HG03039 (cell line): ENCODE measurements at regions not wholly inside any gene's neighbourhood (a gene's known extent, or its start where the extent isn't known, plus 50 kb on each side); places are given as distances from the start of the nearest gene placed in this dataset.

ENCODE experiments used
- ATAC-seq: cut with Tn5 transposase; IDR thresholded peaks from one replicate; pipeline ENCODE4 v1.9.1; 2021; ENCODE audit warnings: mild to moderate bottlenecking, moderate library complexity; ENCODE audit not compliant: unreplicated experiment

DNA sequence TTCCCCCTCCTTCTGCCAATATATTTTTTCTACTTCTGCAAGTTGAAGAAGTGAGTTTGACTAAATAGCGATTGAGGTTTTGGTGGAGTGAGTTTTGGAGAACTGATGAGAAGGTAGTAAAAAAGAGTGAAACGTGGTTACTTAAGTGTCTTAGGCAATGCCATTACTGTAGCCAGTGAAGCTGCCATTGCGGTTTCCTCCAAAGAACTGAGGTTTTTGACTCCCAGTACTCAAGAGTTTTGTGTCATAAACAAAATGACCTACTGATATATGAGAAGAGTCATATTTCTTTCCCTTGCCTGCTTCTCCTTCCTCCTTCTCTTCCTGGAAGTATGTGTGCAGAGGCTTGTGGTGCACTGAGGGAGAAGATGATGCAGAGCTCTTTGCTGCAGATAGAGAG, 554.5 kb upstream of the MAP3K7 start:
- ATAC-seq: no peak

DNA sequence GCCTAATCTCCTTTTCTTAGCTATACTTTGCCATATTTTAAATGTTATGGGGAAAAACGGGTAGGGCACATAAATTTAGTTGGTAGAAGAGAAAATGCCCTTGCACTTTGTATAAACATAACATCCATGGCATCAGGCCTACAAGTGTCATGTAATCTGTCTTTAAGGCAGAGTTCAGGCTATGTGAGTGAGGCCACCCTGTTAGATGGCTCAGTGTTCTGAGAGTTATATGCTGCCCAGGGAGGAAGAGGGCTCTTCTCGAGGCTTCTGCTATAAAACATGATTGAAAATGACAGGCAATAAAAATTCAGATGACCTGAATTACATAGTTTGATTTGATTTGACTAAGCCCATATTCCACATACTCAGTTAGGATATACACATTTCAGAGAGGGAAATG, 553.6 kb upstream of the MAP3K7 start:
- no peak for ATAC-seq

DNA sequence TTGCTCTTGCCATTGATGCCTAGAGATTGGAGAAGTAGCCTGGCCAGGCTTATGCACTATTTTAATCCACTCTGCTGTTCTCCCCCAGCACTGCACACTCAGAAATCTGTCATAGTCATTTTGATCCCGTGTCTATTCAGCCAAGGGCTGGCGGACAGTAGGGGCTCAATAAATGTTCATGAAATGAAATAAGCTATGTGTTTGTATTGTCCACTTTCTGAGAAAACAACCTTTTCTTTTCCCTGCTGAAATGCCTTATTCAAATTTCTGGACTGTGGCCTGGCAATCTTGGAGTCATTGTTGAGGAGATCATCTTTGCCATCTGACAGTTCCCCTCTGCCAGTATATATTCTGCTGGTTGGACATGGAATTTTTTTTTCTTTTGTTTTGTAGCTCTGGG, 550.4 kb upstream of the MAP3K7 start:
- no peak for ATAC-seq

DNA sequence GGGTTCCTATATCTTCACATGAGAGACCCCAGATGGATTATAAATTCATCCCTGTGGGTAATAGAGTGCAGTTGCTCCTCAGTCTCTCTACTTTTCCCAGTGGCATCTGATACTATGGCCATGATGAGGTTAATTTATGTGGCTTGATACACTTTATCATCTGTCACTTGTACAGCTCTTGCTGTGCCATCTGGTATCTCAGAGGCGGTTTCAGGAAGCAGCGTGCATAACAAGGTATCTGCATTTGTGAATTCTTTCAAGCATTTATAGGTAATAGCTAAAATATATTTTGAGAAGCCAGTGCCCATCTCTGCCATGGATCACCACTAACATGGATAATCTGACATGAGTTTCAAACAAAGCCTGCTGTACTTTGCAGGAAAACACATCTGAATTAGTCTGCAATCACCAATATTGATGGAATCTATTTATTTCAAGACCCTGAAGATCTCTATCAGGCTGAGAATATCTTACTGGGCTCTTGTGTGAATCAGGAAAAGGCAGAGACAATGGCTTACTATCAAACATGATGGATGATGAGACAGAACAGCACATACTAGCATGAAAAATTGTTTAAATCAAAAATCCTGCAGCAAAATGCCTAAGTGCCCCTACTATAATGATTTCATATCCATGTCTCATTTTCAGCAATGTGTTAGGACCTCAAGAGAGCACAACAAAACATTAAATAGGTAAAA, 548.7 kb upstream of the MAP3K7 start:
- ATAC-seq: no peak

DNA sequence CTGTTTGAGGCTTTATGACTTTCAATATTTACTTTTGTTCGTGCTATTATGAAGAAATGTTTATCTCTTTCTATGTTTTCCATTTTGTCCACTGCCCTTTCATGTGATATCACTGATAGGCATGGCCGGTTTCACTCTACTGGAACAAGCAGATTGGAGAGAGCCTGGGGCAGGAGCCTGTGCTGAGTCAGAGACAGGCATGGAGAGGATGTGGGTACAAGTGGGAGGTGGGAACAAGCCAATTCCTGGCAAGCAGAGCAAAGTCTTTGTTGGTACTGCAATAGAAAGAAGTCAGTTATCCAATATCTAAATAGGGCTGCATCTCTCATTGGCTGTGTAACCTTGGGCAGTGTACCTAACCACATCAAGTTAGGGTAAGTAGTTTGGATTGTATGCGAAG, 545.6 kb upstream of the MAP3K7 start:
- no peak for ATAC-seq

DNA sequence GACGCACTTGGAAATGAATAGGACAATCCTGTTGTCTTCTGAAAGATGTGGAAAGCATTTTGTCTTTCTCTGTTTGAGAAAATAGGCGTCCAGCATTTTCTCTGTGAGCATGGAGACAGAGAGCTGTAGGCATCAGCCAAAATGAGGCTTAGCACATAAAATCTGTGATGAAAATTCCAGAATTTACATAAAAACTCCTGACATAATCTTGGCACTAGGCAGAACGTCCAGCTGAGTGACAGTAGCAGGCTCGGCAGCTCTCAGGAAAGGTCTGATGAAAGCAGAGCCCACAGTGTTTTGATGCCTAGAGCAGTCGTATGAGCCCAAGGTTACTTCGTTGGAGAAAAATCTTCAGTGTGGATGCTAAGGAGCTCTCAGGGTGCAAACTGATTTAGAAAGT, 543.3 kb upstream of the MAP3K7 start:
- ATAC-seq: no peak

DNA sequence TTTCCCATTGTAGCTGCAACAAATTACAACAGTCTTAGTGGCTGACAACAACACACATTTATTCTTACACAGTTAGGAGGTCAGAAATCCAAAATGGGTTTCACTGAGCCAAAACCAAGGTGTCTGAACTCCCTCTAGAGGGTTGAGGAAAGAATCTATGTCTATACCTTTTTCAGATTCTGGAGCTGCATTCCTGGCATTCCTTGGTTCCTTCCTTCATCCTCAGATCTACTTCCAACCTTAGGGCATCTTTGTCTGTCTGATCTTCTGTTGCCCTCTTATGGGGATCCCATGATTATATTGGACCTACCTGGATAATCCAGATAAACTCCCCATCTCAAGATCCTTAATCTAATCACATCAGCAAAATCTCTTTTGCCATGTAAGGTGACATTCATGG, 540.9 kb upstream of the MAP3K7 start:
- ATAC-seq: no peak

DNA sequence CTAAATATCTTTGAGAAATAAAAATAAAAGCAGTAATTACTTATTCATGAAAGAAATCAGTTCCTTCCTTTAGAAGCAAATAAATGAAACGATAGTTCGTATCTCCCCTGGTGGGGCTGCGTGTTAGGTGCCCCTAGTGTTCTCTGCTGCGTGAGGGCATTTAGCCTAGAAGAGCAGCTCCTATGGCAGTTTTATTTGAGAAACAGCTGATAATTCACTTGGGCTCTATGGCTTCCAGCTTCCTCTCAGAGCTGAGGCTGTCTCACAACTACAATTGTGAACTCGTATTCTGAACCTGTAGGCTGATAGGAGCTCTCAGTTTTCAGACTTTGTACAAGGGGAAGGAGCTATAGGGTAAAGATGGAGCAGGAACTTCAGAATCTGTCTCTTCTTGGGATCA, 540.0 kb upstream of the MAP3K7 start:
- ATAC-seq: no peak

DNA sequence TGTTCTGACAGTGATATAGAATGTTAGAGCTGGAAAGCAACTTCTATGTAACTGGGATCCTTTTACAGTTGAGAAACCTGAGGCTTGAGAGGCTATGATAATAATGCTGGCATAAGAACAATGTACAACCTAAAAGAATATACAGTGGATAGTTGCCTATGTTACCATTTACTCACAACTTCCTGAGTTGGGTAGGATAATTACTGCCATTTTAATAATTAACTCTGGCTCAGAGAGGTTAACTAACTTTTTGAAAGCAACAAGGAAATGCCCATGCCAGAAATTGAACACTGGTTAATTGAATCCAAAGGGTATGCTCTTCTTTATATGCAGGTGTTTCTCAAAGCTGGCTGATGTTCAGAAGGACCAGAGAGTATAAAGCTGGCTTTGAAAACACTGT, 530.7 kb upstream of the MAP3K7 start:
- no peak for ATAC-seq

DNA sequence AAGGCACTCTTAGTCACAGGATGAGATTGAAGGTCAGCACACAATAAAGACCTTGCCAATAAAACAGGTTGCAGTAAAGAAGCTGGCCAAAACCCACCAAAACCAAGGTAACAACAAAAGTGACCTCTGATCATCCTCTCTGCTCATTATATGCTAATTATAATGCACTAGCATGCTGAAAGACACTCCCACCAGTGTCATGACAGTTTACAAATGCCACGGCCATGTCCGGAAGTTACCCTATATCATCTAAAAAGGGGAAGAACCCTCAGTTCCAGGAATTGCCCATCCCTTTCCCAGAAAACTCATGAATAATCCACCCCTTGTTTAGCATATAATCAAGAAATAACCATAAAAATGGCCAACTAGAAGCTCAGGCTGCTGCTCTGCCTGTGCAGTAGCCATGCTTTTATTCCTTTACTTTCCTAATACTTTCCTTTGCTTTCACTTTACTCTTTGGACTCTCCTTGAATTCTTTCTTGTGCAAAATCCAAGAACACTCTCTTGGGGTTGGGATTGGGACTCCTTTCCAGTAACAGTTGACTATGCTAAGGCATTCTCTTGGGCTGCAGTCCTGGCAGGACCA, 527.3 kb upstream of the MAP3K7 start:
- ATAC-seq: no peak

DNA sequence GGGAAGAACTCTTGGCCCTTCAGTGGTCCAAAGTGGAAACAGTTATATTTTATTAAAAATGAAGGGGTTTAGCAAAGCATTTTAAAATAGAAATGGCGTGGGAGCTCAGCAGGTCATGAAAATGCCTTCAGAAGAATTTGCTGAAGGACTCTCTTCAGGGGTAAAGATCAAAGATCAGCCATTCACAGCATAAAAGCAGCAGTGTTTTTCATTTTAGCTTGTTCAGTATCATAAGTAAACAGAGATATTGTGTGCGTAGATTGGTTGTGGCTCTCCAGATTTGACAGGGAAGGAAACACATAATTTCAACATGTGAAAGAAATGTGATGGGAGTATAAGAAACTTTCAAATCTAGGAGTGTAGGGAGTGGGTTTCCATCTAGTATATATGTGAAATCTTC, 519.2 kb upstream of the MAP3K7 start:
- no peak for ATAC-seq

DNA sequence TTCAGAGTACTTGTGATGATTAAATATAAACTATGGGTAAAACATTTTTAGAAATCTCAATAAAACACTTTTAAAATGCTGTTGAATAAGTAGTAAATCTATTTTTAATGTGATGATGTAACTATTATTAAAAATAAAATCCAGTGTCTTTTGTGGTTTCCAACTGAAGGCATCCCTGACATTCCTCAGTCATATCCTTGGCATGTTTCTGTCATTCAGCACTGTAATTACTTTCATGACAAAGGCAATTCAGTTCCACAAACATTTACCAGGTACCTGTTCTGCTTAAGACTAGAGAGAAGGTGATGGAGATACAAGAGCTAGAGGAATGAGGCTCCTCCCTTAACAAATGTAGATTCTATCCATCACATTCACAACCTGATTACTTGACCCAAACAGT, 518.7 kb upstream of the MAP3K7 start:
- no peak for ATAC-seq

DNA sequence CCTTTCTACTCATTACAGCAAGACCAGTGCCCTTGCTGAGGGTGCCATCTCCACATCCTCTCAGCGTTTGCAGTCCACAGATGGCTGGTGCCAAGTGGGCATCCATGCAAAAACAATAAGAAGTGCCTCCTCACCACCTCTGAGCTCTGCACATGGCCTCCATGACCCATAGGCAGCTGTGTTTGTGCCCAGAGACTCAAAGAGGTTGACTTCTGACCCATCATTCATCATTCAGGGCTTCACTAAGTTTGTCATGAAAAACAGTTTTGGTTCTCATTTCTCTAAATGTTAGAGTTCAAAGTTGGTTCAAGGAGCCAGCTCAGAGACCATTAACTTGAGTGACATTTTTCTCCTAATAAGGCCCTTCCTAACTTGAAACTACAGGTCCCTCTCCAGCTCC, 512.6 kb upstream of the MAP3K7 start:
- ATAC-seq: no peak

DNA sequence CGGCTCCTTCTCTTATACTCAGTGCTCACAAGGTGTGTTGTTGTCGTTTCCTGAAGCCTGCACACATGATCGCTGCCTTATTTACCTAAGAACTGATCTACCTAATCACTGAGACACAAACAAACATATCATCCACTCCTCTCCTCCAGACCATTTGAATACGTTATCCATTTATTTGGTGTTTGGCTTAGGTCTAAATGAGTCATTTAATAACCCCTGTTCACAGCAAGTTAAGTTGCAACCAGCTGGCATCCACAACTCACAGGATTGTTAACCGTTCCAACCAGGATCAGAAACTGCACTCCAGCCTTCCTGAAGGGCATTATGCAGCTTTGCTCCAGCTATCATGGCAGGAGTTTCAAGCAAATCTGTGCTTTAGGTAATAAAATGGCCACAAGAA, 511.1 kb upstream of the MAP3K7 start:
- no peak for ATAC-seq

DNA sequence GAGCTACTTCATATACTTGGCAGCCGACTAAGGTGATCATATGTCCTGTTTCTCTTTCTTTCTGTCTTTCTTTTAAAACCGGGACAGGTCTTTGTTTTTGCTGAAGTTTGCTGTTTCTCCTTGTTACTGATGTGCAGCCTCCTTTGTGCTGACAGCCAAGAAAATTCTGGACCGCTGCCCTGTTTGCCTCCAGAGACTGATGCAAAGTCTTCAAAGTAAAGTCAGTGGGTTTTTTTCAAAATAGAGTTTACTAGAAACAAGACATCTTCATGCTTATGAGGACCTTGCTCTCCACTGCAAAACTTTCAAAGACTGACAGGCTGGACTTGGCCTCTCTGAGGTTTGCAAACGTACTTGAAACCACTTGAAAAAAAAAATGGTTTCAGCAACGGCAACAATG, 510.5 kb upstream of the MAP3K7 start:
- no peak for ATAC-seq

DNA sequence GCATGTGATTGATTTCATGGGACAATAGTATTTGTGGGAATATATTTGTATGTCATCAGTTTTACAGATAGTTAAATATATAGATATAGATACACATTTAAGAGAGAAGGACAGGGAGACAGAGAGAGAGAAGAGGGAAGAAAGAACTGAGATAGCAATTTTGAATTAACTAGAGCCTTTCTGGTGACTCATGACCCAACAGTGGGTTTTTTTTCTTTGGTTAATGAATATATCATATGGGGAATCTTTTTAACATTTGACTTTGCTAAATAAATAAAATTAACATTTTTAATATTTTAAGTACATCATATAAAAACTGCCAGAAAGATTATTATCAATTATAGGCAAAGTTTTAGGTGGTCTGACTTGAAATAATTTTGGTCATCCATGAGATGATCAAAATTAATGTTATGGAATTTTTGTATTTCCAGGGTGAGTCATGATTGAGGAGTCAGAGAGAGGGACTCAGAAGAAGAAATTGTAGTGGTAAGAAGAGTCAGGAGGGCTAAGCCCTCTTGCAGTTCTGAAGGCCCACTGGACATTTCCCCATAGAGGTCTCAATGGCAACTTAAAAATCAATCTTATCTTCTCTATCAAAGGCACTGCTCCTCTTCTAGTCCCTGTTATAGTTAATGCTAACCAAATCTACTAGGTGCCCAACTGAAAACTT, 508.1 kb upstream of the MAP3K7 start:
- no peak for ATAC-seq

DNA sequence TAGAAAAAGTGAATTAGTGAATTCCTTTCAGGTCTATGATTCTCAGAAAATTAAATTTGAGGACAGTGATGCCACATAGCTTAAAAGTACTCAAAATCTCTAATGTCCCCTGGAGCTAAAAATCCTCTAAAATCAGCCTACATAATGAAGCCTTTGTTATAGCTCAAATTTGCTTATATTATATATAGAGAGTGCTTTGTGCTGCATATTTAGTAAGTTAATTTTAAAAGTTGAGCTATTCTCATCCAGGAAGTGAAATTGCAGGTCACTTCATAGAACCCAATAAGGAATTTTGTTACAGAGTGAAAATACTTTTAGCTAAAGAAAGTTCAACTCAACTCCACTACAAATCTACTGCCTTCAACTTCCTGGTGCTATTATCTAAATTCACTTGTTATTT, 507.5 kb upstream of the MAP3K7 start:
- ATAC-seq: no peak

DNA sequence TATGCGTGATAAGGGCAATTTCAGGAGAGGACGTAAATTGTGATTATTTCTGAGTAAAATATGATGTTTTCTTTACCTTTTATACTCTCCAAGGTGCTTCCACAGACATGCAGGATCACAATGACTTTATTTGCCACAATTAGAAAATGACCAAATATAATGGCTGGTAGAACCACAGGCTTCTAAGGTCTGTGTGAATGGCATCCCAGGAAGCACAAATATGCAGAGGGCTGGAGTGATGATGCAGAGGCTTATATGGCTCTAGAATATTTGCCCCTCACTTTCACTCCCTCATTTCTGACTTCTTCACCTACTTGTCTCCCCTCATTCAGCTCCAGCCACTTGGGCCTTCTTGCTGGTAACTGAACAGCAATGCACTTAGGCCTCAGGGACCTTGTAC, 502.1 kb upstream of the MAP3K7 start:
- ATAC-seq: no peak

DNA sequence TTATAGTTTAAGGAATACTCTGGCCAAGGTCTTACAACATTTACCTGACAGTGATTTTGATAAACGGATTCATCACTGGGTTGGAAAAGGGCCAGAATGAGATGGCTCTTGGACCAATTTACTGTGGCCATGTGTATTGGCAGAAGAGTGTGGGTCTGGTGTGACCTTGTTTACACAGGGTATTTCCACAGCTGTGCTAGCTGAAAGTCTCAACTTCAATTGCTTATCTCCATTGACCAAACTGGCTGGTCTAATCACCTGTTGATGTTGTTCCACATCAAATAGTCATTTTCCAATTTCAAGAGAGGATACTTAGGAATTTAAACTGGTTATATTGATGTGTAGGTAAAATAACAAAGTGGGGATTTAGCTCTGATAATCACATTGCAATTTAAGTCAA, 501.6 kb upstream of the MAP3K7 start:
- no peak for ATAC-seq

DNA sequence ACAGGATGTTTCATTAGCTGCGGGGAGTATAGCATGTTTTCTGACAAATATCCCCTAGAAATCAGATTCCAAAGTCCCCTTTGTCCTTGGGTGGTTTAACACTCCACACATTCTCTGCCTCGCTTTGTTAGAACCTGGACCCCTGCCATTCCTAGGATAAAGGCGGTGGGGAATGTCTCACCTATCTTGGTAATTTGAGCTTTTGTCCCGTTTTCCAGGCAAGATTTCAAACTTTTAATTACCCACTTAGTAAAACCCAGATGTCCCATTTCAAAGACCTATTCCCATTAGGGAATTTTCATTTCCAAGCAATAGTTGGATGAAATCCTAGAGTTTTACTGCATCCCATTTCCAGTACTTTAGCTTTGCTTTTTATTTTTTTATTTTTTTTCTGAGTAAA, 501.0 kb upstream of the MAP3K7 start:
- ATAC-seq: no peak

DNA sequence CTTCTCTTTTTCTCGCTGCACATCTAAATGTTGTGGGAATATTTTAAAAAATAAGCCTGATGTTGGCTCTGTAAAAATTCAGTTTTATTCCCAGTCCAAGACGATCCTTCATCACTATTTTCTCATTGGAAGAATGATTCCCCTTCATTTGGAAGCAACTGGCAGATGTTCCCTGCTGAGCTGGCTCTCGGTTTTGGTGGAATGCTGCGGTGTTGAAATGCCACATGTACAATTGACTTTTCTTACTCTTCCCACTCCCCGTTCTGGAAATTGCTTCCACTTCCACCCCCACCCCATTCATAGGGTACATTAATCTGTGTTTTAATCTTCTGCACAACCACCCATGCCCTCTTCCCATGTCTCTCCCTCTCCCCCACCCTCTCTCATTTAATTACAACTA, 496.3 kb upstream of the MAP3K7 start:
- ATAC-seq: no peak

DNA sequence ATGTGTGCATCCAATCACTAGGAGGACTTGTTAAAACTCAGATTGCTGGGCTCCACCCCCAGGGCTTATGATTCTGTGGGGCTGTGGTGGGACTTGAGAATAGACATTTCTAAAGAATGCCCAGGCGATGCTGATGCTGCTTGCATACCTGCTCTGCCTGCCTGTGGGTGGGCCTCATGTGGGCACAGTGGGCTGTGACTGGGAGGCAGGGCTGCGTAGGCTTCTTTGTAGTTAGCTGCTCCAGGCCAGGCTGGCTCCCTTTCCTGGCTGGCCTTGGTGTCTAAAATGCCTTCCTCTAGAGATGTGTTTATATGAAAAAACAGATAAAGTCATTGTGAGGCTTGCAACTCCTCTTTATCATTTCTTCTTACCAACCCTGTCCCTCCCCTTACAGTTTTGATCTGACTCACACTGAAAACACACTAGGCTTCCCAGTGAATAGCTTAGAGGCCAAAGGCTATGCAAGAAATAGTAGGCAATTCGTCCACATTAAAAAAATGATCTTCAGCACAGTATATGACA, 495.5 kb upstream of the MAP3K7 start:
- no peak for ATAC-seq
